MM.1S (cell line): ENCODE measurements at regions not wholly inside any gene's neighbourhood (a gene's known extent, or its start where the extent isn't known, plus 50 kb on each side); places are given as distances from the start of the nearest gene placed in this dataset.

Source experiments
- DNase-seq: peaks from one replicate; pipeline ENCODE4 v3.0.0-alpha.2; 2015
- H2AFZ ChIP-seq: fragments of 300-600 bp; sonication (generic); 2 replicates; pipeline ENCODE4 v1.6.0; 2016; ENCODE audit warnings: antibody characterized with exemption, low read length
- H3F3A ChIP-seq: fragments of 300-600 bp; sonication (generic); 2 replicates; pipeline ENCODE4 v1.6.1; 2016; ENCODE audit warnings: mild to moderate bottlenecking, antibody characterized with exemption, low read length, moderate library complexity, mixed read lengths; ENCODE audit not compliant: insufficient read depth
- H3K27ac ChIP-seq: fragments of 300-600 bp; sonication (generic); 2 replicates; pipeline ENCODE4 v1.5.1; 2016; ENCODE audit warnings: mild to moderate bottlenecking, low read length
- H3K27me3 ChIP-seq: fragments of 300-600 bp; sonication (generic); replicated peaks from 2 replicates; pipeline ENCODE4 v1.6.0; 2016; ENCODE audit warnings: low read length; ENCODE audit not compliant: insufficient read depth
- H3K36me3 ChIP-seq: fragments of 300-600 bp; sonication (generic); replicated peaks from 2 replicates; pipeline ENCODE4 v1.6.1; 2016; ENCODE audit warnings: mild to moderate bottlenecking, low read length, mixed read lengths; ENCODE audit not compliant: insufficient read depth
- H3K4me1 ChIP-seq: fragments of 300-600 bp; sonication (generic); 2 replicates; pipeline ENCODE4 v1.6.1; 2016; ENCODE audit warnings: low read length, mixed read lengths
- H3K4me2 ChIP-seq: fragments of 300-600 bp; sonication (generic); 2 replicates; pipeline ENCODE4 v1.6.0; 2016; ENCODE audit warnings: low read depth, low read length
- H3K4me3 ChIP-seq: fragments of 300-600 bp; sonication (generic); 2 replicates; pipeline ENCODE4 v1.5.1; 2016; ENCODE audit warnings: low read length, mixed read lengths
- H3K79me2 ChIP-seq: fragments of 300-600 bp; sonication (generic); 2 replicates; pipeline ENCODE4 v1.6.1; 2016; ENCODE audit warnings: mixed run types, low read length, mixed read lengths
- H3K9ac ChIP-seq: fragments of 300-600 bp; sonication (generic); 2 replicates; pipeline ENCODE4 v1.6.1; 2016; ENCODE audit warnings: low read length, mixed read lengths
- H3K9me2 ChIP-seq: fragments of 300-600 bp; sonication (generic); replicated peaks from 2 replicates; pipeline ENCODE4 v1.6.1; 2016; ENCODE audit warnings: mild to moderate bottlenecking, low read length, mixed read lengths; ENCODE audit not compliant: insufficient read depth
- H3K9me3 ChIP-seq: fragments of 300-600 bp; sonication (generic); replicated peaks from 2 replicates; pipeline ENCODE4 v1.6.1; 2016; ENCODE audit warnings: mild to moderate bottlenecking, low read length, mixed read lengths; ENCODE audit not compliant: insufficient read depth
- H4K20me1 ChIP-seq: fragments of 300-600 bp; sonication (generic); 2 replicates; pipeline ENCODE4 v1.6.1; 2016; ENCODE audit warnings: mild to moderate bottlenecking, low read length, moderate library complexity, mixed read lengths; ENCODE audit not compliant: insufficient read depth
- CTCF ChIP-seq: fragments of 300-600 bp; sonication (generic); IDR thresholded peaks from 2 replicates; pipeline ENCODE4 v1.5.1; 2016; ENCODE audit warnings: antibody characterized with exemption, low read length, mixed read lengths
- EZH2 ChIP-seq: fragments of 300-600 bp; sonication (generic); optimal IDR thresholded peaks from 2 replicates; pipeline ENCODE3; 2017; ENCODE audit warnings: low read depth, mild to moderate bottlenecking, antibody characterized with exemption, low read length, mixed read lengths
- EZH2phosphoT487 ChIP-seq: fragments of 300-600 bp; sonication (generic); IDR thresholded peaks from 2 replicates; pipeline ENCODE4 v1.6.1; 2018; ENCODE audit warnings: antibody characterized with exemption, low read length

- Histone ChIP-seq H3K4me1 (no peaks in the 10 kb centered on the region), H3K36me3 (no peaks in the 10 kb centered on the region), H2AFZ (no peak overlapping the region), H3K27me3 (no peaks in the 10 kb centered on the region), H3K9me3 (no peaks in the 10 kb centered on the region; the same call in 1 of the 2 replicates), H3F3A (no peaks in the 10 kb centered on the region), H4K20me1 (no peaks in the 10 kb centered on the region), H3K79me2 (no peaks in the 10 kb centered on the region), H3K4me2 (no peak overlapping the region), H3K9ac (no peak overlapping the region), H3K9me2 (no peaks in the 10 kb centered on the region), H3K4me3 (no peak overlapping the region), H3K27ac (no peak overlapping the region)
- TF ChIP-seq EZH2 (no peak), EZH2phosphoT487 (no peak), CTCF (no peak)
- no peak for DNase-seq
Observed at GRCh38 chr9:118647331-118647730, 721.9 kb downstream of the BRINP1 start.

- Histone ChIP-seq H2AFZ (no peak overlapping the region), H3K9ac (no peak overlapping the region), H3K79me2 (no peaks in the 10 kb centered on the region), H3K4me3 (no peak overlapping the region), H3F3A (no peaks in the 10 kb centered on the region), H3K4me1 (no peaks in the 10 kb centered on the region), H3K36me3 (no peaks in the 10 kb centered on the region), H3K4me2 (no peak overlapping the region), H3K9me2 (no peaks in the 10 kb centered on the region), H4K20me1 (no peaks in the 10 kb centered on the region), H3K9me3 (no peaks in the 10 kb centered on the region; the same call in 1 of the 2 replicates), H3K27ac (no peak overlapping the region), H3K27me3 (no peaks in the 10 kb centered on the region)
- DNase-seq, result no peak
- no peak for TF ChIP-seq EZH2
- TF ChIP-seq CTCF, result no peak
- no peak for TF ChIP-seq EZH2phosphoT487
Observed at GRCh38 chr9:118650417-118650816, 718.8 kb downstream of the BRINP1 start.

GRCh38 chr9:118651511-118651910 lies 717.7 kb downstream of the BRINP1 start:
- no peaks in the 10 kb centered on the region for H3K9me2 ChIP-seq
- no peaks in the 10 kb centered on the region for H3K27me3 ChIP-seq
- H3K4me1 ChIP-seq, result no peaks in the 10 kb centered on the region
- H3K4me3 ChIP-seq, result no peak overlapping the region
- no peak overlapping the region for H3K9ac ChIP-seq
- no peak overlapping the region for H3K27ac ChIP-seq
- TF ChIP-seq CTCF, result no peak
- TF ChIP-seq EZH2, result no peak
- TF ChIP-seq EZH2phosphoT487, result no peak
- no peaks in the 10 kb centered on the region for H3F3A ChIP-seq
- DNase-seq, result no peak
- H4K20me1 ChIP-seq, result no peaks in the 10 kb centered on the region
- H3K4me2 ChIP-seq, result no peak overlapping the region
- no peaks in the 10 kb centered on the region for H3K36me3 ChIP-seq
- no peak overlapping the region for H2AFZ ChIP-seq
- no peaks in the 10 kb centered on the region for H3K9me3 ChIP-seq
- no peaks in the 10 kb centered on the region for H3K79me2 ChIP-seq

DNA sequence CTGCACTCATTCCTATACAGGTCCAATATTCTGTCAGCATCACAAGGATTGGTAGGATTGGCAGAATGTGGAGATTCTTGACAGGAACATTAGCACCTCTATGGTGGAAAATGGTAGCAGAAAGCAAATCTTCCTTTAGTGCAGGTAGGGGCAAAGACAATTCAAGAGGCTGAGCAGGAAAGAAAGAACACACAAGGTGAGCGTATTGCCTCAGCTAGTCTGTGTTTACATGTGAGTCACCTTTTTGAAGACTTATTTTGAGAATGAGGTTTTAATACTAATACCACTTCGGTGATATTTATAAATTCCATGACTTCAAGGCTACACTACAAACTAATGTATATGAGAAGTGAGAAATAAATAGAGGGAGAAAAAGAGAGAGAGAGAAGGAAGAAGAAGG lies 717.0 kb downstream of the BRINP1 start:
- H3K36me3 ChIP-seq, result no peaks in the 10 kb centered on the region
- no peak overlapping the region for H2AFZ ChIP-seq
- no peaks in the 10 kb centered on the region for H3K9me2 ChIP-seq
- H3K4me2 ChIP-seq, result no peak overlapping the region
- no peak for TF ChIP-seq EZH2phosphoT487
- no peak for TF ChIP-seq EZH2
- TF ChIP-seq CTCF, result no peak
- H3K4me3 ChIP-seq, result no peak overlapping the region
- H3K4me1 ChIP-seq, result no peaks in the 10 kb centered on the region
- H3F3A ChIP-seq, result no peaks in the 10 kb centered on the region
- H4K20me1 ChIP-seq, result no peaks in the 10 kb centered on the region
- no peak overlapping the region for H3K9ac ChIP-seq
- no peaks in the 10 kb centered on the region for H3K79me2 ChIP-seq
- no peaks in the 10 kb centered on the region for H3K27me3 ChIP-seq
- DNase-seq, result no peak
- no peak overlapping the region for H3K27ac ChIP-seq
- no peaks in the 10 kb centered on the region for H3K9me3 ChIP-seq
